Testis (tissue), 2 donors: ENCODE measurements at regions not wholly inside any gene's neighbourhood (a gene's known extent, or its start where the extent isn't known, plus 50 kb on each side); places are given as distances from the start of the nearest gene placed in this dataset.

Experiments used
- DNase-seq: peaks from one replicate; pipeline ENCODE4 v3.0.0-alpha.2; 2019
- H3K27ac ChIP-seq, 2 donors: fragments of 200-600 bp; sonication (generic); one replicate each; pipeline ENCODE4 v1.5.1; 2019
- H3K27me3 ChIP-seq: fragments of 200-600 bp; sonication (generic); one replicate; pipeline ENCODE4 v1.5.1; 2019
- H3K36me3 ChIP-seq: fragments of 200-600 bp; sonication (generic); one replicate; pipeline ENCODE4 v1.5.1; 2017; ENCODE audit warnings: low read depth; ENCODE audit errors: missing control alignments
- H3K4me1 ChIP-seq: fragments of 200-600 bp; sonication (generic); one replicate; pipeline ENCODE4 v1.5.1; 2019
- H3K4me3 ChIP-seq, 2 donors: fragments of 200-600 bp; sonication (generic); one replicate each; pipeline ENCODE4 v1.5.1; 2017 to 2019
- H3K9me3 ChIP-seq: fragments of 200-600 bp; sonication (generic); one replicate; pipeline ENCODE4 v1.5.1; 2017
- CTCF ChIP-seq, 3 experiments: fragments of 450-650 bp in 2 of 3; fragments of 200-600 bp in 1 of 3; sonication (generic) in 1 of 3; IDR thresholded peaks; one replicate each; pipeline ENCODE4 v1.5.1; 2016 to 2019; ENCODE audit warnings: antibody characterized with exemption in 3 of 3, mild to moderate bottlenecking in 2 of 3, moderate library complexity in 1 of 3
- POLR2A ChIP-seq: fragments of 450-650 bp; IDR thresholded peaks from one replicate; pipeline ENCODE4 v1.6.1; 2017; ENCODE audit warnings: antibody characterized with exemption, mild to moderate bottlenecking, moderate library complexity
- WGBS, 2 donors: methylation state at CpG; one replicate each; pipeline ENCODE4 v1.1.5; 2018; 5-methylcytosine and 5-hydroxymethylcytosine counted together
- intact Hi-C: fragments of 100-400 bp; cut with DNase I; formaldehyde crosslinking; loops from one replicate; pipeline ENCODE4 v1.15.1; 2023; ENCODE audit warnings: low total_unique reads

DNA sequence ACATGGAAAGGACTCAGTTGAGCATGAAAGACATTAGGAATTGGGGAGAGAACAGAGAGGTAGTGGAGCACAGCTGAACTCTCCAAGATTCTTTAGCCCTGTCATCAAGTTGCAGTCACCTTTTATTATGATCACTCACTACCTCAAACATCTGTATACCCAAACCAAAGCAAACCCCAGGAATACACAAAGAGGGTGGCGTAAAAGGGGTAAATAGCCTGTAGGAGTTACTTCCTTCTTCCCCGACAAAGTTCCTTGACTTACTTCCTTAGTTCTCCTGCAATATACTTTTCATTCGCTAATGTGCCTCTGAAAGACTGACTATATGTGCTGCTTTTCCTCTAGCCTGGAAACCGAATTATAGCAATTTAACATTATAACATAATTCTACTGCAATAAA lies 159.9 kb downstream of the SPRY1 start:
- Histone ChIP-seq H3K36me3 (no peaks in the 10 kb centered on the region), H3K27me3 (no peaks in the 10 kb centered on the region), H3K4me3 (no peak overlapping the region), H3K9me3 (no peaks in the 10 kb centered on the region), H3K4me1 (peaks cover 24% of the 10 kb centered on the region), H3K27ac (no peak overlapping the region)
- TF ChIP-seq CTCF (IDR thresholded peaks at IDR 0.05) (no peak), POLR2A (no peak)
- intact Hi-C loops: no loop called here
- 91% methylated on average over 4 of the region's 4 CpGs for WGBS, 2 donors
- no peak for DNase-seq

DNA sequence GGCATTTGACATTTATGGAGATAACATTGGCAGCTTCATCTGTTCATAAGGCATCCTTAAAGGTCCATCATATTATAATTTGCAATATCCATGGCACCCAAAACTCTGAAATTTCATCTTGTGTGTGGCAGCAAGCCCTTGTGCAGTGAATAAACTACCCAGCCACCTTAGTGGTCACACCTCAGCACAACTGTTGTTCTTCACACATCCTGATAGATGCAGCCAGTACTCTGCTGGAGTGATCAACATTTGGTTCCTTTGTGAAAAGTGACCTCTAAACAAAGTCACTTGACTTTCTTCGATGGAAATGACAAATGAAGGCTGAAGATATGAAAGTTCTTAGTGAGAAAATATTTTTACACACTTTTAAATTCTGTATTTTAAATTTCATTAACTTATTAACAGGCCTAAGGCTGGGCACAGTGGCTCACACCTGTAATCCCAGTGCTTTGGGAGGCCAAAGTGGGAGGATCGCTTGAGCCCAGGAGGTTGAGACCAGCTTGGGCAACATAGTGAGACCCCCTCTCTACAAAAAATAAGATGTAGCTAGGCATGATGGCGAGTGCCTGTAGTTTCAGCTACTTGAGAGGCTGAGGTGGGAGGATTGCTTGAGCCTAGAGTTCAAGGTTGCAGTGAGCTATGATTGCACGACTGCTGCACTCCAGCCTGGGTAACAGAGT lies 161.4 kb downstream of the SPRY1 start:
- WGBS, 2 donors: 56 to 66% methylated on average over 4 of the region's 4 CpGs
- TF ChIP-seq CTCF (IDR thresholded peaks at IDR 0.05) (no peak), POLR2A (no peak)
- Histone ChIP-seq H3K9me3 (no peaks in the 10 kb centered on the region), H3K27ac (no peak overlapping the region), H3K4me3 (no peak overlapping the region), H3K36me3 (no peaks in the 10 kb centered on the region), H3K4me1 (peaks cover 24% of the 10 kb centered on the region), H3K27me3 (no peaks in the 10 kb centered on the region)
- DNase-seq: no peak
- intact Hi-C loops: no loop called here

DNA sequence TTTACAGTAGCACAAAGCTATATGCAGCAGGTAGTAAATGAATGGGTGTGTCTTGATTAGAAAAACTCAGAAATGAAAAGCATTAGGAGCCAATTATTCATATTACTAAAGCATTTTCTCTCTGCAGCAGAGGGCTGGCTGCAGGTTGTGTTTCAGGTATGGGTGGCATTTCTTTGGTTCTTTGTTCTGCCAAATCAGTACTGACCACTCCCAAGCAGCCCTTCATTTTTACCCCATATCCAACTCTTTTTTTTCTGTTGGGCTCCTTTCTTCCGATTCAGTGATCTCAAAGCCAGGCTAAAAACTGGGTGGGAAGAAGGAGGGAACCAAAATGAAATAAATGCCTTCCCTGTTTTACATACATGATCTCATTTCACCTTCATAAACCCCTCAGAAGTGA lies 162.3 kb downstream of the SPRY1 start:
- intact Hi-C loops: no loop called here
- peaks cover 24% of the 10 kb centered on the region for H3K4me1 ChIP-seq
- TF ChIP-seq POLR2A: no peak
- no peak for TF ChIP-seq CTCF (IDR thresholded peaks at IDR 0.05)
- no peaks in the 10 kb centered on the region for H3K36me3 ChIP-seq
- no peaks in the 10 kb centered on the region for H3K9me3 ChIP-seq
- H3K27me3 ChIP-seq: no peaks in the 10 kb centered on the region
- WGBS, 2 donors: 95 to 100% methylated on average over 1 of the region's 1 CpG
- no peak overlapping the region for H3K27ac ChIP-seq
- DNase-seq: no peak
- no peak overlapping the region for H3K4me3 ChIP-seq

GRCh38 chr4:123559955-123560871 lies 163.6 kb downstream of the SPRY1 start:
- Histone ChIP-seq H3K27me3 (no peaks in the 10 kb centered on the region), H3K27ac (no peak overlapping the region), H3K4me1 (peaks cover 13% of the 10 kb centered on the region), H3K36me3 (no peaks in the 10 kb centered on the region), H3K4me3 (no peak overlapping the region), H3K9me3 (no peaks in the 10 kb centered on the region)
- DNase-seq: no peak
- 73 to 74% methylated on average over 7 of the region's 7 CpGs for WGBS, 2 donors
- intact Hi-C loops: no loop called here
- TF ChIP-seq CTCF (IDR thresholded peaks at IDR 0.05) (no peak), POLR2A (no peak)
